Neural crest cell (in vitro differentiated cells): ENCODE measurements at regions not wholly inside any gene's neighbourhood (a gene's known extent, or its start where the extent isn't known, plus 50 kb on each side); places are given as distances from the start of the nearest gene placed in this dataset.

Experiments
- DNase-seq: peaks from one replicate; pipeline ENCODE4 v3.0.0; 2021; ENCODE audit warnings: low read depth, mixed read lengths, low spot score
- H3K27ac Mint-ChIP-seq: one replicate; pipeline ENCODE4 v1.8.0; 2021; ENCODE audit warnings: mild to moderate bottlenecking, mixed read lengths; ENCODE audit not compliant: unreplicated experiment
- H3K27me3 Mint-ChIP-seq: 2 replicates; pipeline ENCODE4 v1.8.0; 2021; ENCODE audit warnings: low read depth, mild to moderate bottlenecking, mixed read lengths
- H3K36me3 Mint-ChIP-seq: 2 replicates; pipeline ENCODE4 v1.8.0; 2021; ENCODE audit warnings: low read depth, mild to moderate bottlenecking, mixed read lengths
- H3K4me1 Mint-ChIP-seq: 2 replicates; pipeline ENCODE4 v1.8.0; 2021; ENCODE audit warnings: mixed read lengths
- H3K4me3 Mint-ChIP-seq: one replicate; pipeline ENCODE4 v1.8.0; 2021; ENCODE audit warnings: mild to moderate bottlenecking, mixed read lengths
- H3K9me3 Mint-ChIP-seq: 2 replicates; pipeline ENCODE4 v1.8.0; 2021; ENCODE audit warnings: mixed read lengths
- TF ChIP-seq, protein P1 (sequence below): fragments of 200-600 bp; sonication (generic); conservative IDR thresholded peaks from 2 replicates; pipeline ENCODE4 v1.5.0; 2021; ENCODE audit warnings: antibody characterized with exemption, mild to moderate bottlenecking

DNA sequence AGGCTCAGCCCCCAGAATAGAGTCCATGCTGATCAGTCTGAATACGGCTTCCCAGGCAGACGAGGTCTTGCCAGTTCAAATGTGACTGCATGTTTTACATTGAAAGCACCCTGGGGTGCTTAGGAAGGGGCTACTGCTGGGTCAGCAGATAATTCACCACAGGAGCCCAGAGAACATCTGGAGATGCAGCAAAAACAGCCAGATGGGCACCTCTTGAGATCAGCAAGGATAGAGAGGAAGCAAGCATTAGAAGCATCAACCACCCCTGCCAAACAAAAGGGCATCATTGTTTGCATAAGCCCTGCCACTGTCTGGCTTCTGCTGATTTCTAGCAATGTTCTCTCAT is 403.1 kb downstream of the RRAGC start:
- peak overlapping the region; percentile 24 for H3K4me3 Mint-ChIP-seq
- no peaks in the 10 kb centered on the region for H3K36me3 Mint-ChIP-seq
- H3K9me3 Mint-ChIP-seq: peaks cover 8% of the 10 kb centered on the region
- peaks cover 50% of the 10 kb centered on the region for H3K4me1 Mint-ChIP-seq
- H3K27ac Mint-ChIP-seq: no peak overlapping the region
- H3K27me3 Mint-ChIP-seq: no peaks in the 10 kb centered on the region
- no peak for DNase-seq
- TF ChIP-seq, protein P1, sequence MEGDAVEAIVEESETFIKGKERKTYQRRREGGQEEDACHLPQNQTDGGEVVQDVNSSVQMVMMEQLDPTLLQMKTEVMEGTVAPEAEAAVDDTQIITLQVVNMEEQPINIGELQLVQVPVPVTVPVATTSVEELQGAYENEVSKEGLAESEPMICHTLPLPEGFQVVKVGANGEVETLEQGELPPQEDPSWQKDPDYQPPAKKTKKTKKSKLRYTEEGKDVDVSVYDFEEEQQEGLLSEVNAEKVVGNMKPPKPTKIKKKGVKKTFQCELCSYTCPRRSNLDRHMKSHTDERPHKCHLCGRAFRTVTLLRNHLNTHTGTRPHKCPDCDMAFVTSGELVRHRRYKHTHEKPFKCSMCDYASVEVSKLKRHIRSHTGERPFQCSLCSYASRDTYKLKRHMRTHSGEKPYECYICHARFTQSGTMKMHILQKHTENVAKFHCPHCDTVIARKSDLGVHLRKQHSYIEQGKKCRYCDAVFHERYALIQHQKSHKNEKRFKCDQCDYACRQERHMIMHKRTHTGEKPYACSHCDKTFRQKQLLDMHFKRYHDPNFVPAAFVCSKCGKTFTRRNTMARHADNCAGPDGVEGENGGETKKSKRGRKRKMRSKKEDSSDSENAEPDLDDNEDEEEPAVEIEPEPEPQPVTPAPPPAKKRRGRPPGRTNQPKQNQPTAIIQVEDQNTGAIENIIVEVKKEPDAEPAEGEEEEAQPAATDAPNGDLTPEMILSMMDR: no peak

DNA sequence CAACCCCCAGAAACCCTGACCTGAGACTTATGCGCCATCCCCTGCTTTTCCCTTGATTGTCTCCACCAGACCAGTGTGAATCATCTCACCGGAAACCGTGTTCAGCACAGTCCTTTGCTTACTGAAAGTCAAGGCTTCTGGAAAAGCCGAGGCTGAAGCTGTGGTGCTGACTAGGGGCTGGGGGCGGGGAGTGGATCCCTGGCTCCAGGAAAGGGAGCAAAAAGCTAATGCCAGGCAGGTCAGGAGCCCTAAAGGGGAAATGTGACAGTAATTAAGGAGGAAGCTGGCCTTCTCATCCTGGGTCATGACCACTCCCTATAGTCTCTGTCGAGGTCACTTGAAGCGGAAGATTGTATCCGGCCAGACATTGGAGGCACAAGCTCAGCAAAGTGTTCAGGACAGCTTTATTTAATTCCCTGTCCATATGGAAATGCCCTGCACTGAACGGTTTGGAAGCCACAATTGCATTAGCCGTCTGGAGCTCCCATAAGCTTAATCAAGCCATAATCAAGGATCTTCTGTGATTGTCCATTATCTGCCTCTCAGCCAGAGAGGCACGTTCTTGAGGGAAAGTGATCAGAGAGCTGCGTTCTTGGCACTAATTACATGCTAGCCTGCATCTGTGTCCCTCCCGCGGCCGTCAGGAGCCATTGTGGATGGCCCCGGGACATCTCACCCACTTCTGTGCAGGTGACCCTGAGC is 403.6 kb downstream of the RRAGC start:
- Mint-ChIP-seq H3K27ac (peak overlapping the region; percentile 40), H3K9me3 (peaks cover 4% of the 10 kb centered on the region), H3K4me1 (peaks cover 55% of the 10 kb centered on the region), H3K4me3 (peak overlapping the region; percentile 24), H3K27me3 (no peaks in the 10 kb centered on the region), H3K36me3 (no peaks in the 10 kb centered on the region)
- TF ChIP-seq, protein P1: no peak
- DNase-seq: no peak

DNA sequence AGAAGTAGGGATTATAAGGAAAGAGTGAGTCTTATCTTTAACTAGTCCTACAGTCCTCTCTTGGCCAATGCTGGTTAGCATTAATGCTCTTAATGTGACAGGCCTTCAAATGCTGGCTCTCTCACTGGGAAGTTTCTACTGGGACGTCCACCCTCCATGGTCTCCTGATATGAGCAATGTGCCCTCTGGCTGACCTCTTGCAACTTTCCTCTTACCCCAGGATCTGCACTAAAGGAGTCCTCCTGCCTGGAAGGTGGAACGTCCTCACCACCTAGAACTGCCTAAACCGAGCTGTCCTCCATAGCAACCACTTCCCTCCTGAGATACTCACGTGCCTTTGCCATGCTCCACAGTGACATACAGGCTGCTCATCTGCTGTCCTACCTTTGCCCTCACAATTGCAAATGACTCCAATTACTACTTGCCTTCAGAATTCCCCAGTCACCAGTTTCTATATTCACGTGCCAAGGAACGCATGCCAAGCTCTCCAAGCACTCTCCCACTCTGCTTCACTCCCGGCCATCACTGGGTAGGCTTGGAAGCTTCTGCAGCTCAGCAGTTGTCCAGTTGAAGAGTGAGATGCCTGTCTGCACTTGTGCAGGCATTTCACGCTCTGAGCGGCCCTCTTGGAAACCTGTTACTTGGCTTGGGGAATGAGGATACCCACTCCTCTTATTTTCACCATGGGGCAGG is 404.7 kb downstream of the RRAGC start:
- Mint-ChIP-seq H3K4me1 (peaks cover 55% of the 10 kb centered on the region), H3K9me3 (peaks cover 4% of the 10 kb centered on the region), H3K27ac (no peak overlapping the region), H3K36me3 (no peaks in the 10 kb centered on the region), H3K27me3 (no peaks in the 10 kb centered on the region), H3K4me3 (no peak overlapping the region)
- DNase-seq: no peak
- TF ChIP-seq, protein P1: no peak

DNA sequence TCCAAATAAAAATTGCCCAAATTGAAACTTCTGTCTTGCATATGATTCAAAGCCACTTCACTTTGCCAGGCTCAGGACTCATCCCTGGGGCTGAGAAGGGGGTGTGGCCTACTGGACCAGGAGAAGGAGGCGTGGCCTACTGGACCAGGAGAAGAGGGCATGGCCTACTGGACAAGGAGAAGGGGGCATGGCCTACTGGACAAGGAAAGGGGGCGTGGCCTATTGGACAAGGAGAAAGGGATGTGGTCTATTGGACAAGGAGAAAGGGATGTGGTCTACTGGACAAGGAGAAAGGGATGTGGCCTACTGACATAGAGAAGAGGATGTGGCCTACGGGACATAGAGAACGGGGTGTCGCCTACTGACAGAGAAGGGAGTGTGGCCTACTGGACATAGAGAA is 405.3 kb downstream of the RRAGC start:
- no peaks in the 10 kb centered on the region for H3K27me3 Mint-ChIP-seq
- TF ChIP-seq, protein P1: no peak
- H3K4me1 Mint-ChIP-seq: peaks cover 57% of the 10 kb centered on the region
- H3K27ac Mint-ChIP-seq: no peak overlapping the region
- no peaks in the 10 kb centered on the region for H3K36me3 Mint-ChIP-seq
- DNase-seq: no peak
- H3K9me3 Mint-ChIP-seq: peaks cover 4% of the 10 kb centered on the region
- H3K4me3 Mint-ChIP-seq: no peak overlapping the region

DNA sequence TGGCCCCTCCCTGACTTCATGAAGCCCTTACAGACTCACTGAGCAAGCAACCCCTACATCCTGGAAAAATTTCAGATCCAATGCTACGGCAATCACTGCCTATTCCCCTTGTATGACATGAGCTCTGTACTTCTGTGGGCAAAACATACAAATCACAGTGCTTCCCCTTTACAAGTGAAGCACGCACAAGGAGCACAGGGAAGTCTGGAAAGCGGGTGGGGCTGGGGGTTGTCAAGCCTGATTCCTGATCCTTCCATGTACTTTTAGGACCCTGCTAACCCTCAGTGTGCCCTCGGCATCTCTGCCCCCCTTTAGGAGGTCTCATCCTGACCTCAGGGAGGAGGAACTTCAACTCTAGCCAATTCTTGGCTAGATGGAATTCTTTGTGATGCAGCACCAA is 405.7 kb upstream of the POU3F1 start:
- Mint-ChIP-seq H3K36me3 (no peaks in the 10 kb centered on the region), H3K27ac (no peak overlapping the region), H3K4me3 (no peak overlapping the region), H3K4me1 (peaks cover 65% of the 10 kb centered on the region), H3K9me3 (peaks cover 4% of the 10 kb centered on the region), H3K27me3 (no peaks in the 10 kb centered on the region)
- TF ChIP-seq, protein P1: no peak
- no peak for DNase-seq
